ENCODE measurements at regions not wholly inside any gene's neighbourhood (a gene's known extent, or its start where the extent isn't known, plus 50 kb on each side); places are given as distances from the start of the nearest gene placed in this dataset.

- Histone ChIP-seq H3K4me3 (ENCODE audit: insufficient read depth, low read length, poor library complexity, severe bottlenecking) (no peak overlapping the region), H4K20me1 (ENCODE audit: low read depth, low read length) (no peaks in the 10 kb centered on the region), H3K9ac (ENCODE audit: low read length) (no peak overlapping the region), H3K9me2 (replicated peaks; ENCODE audit: insufficient read depth, low read length) (no peaks in the 10 kb centered on the region), H3K27ac (ENCODE audit: low read depth, low read length) (no peak overlapping the region), H3F3A (ENCODE audit: insufficient read depth) (no peaks in the 10 kb centered on the region), H3K27me3 (ENCODE audit: low read length) (no peaks in the 10 kb centered on the region), H3K9me3 (ENCODE audit: insufficient read depth, low read length) (no peaks in the 10 kb centered on the region), H3K79me2 (ENCODE audit: insufficient read depth, low read length) (no peaks in the 10 kb centered on the region), H2AFZ (ENCODE audit: low read depth, low read length, severe bottlenecking) (no peak overlapping the region), H3K36me3 (ENCODE audit: low read length) (no peaks in the 10 kb centered on the region), H3K4me2 (ENCODE audit: low read depth, low read length, poor library complexity, severe bottlenecking) (no peak overlapping the region)
- TF ChIP-seq EZH2phosphoT487 (conservative IDR thresholded peaks at IDR 0.05; ENCODE audit: low read length) (no peak), CTCF (IDR thresholded peaks at IDR 0.05; ENCODE audit: insufficient read depth, low read length, poor library complexity, severe bottlenecking) (no peak)
Measured at GRCh38 chr20:40493549-40493948, 195.5 kb downstream of the MAFB start.

GRCh38 chr20:40493071-40493470 is 196.0 kb downstream of the MAFB start:
- no peak overlapping the region for H3K4me2 ChIP-seq (ENCODE audit: low read depth, low read length, poor library complexity, severe bottlenecking)
- no peaks in the 10 kb centered on the region for H3K9me3 ChIP-seq (ENCODE audit: insufficient read depth, low read length)
- H3K79me2 ChIP-seq (ENCODE audit: insufficient read depth, low read length) = no peaks in the 10 kb centered on the region
- H3K27me3 ChIP-seq (ENCODE audit: low read length) = no peaks in the 10 kb centered on the region
- H4K20me1 ChIP-seq (ENCODE audit: low read depth, low read length) = no peaks in the 10 kb centered on the region
- H3K9me2 ChIP-seq (replicated peaks; ENCODE audit: insufficient read depth, low read length) = no peaks in the 10 kb centered on the region
- H3K4me3 ChIP-seq (ENCODE audit: insufficient read depth, low read length, poor library complexity, severe bottlenecking) = no peak overlapping the region
- H3K9ac ChIP-seq (ENCODE audit: low read length) = no peak overlapping the region
- TF ChIP-seq EZH2phosphoT487 (conservative IDR thresholded peaks at IDR 0.05; ENCODE audit: low read length) = no peak
- TF ChIP-seq CTCF (IDR thresholded peaks at IDR 0.05; ENCODE audit: insufficient read depth, low read length, poor library complexity, severe bottlenecking) = no peak
- no peak overlapping the region for H3K27ac ChIP-seq (ENCODE audit: low read depth, low read length)
- no peaks in the 10 kb centered on the region for H3K36me3 ChIP-seq (ENCODE audit: low read length)
- H2AFZ ChIP-seq (ENCODE audit: low read depth, low read length, severe bottlenecking) = no peak overlapping the region
- H3F3A ChIP-seq (ENCODE audit: insufficient read depth) = no peaks in the 10 kb centered on the region

- Histone ChIP-seq H3K27me3 (ENCODE audit: low read length) (no peaks in the 10 kb centered on the region), H3K4me3 (ENCODE audit: insufficient read depth, low read length, poor library complexity, severe bottlenecking) (no peak overlapping the region), H3K9me2 (replicated peaks; ENCODE audit: insufficient read depth, low read length) (no peaks in the 10 kb centered on the region), H3K79me2 (ENCODE audit: insufficient read depth, low read length) (no peaks in the 10 kb centered on the region), H3F3A (ENCODE audit: insufficient read depth) (no peaks in the 10 kb centered on the region), H3K36me3 (ENCODE audit: low read length) (no peaks in the 10 kb centered on the region), H3K4me2 (ENCODE audit: low read depth, low read length, poor library complexity, severe bottlenecking) (no peak overlapping the region), H2AFZ (ENCODE audit: low read depth, low read length, severe bottlenecking) (no peak overlapping the region), H3K9ac (ENCODE audit: low read length) (no peak overlapping the region), H4K20me1 (ENCODE audit: low read depth, low read length) (no peaks in the 10 kb centered on the region), H3K9me3 (ENCODE audit: insufficient read depth, low read length) (no peaks in the 10 kb centered on the region), H3K27ac (ENCODE audit: low read depth, low read length) (no peak overlapping the region)
- TF ChIP-seq CTCF (IDR thresholded peaks at IDR 0.05; ENCODE audit: insufficient read depth, low read length, poor library complexity, severe bottlenecking) (no peak), EZH2phosphoT487 (conservative IDR thresholded peaks at IDR 0.05; ENCODE audit: low read length) (no peak)
Measured at GRCh38 chr20:40491009-40491590, 197.9 kb downstream of the MAFB start.

Data from SU-DHL-6 (cell line).